HK-2 (cell line): ENCODE measurements at regions not wholly inside any gene's neighbourhood (a gene's known extent, or its start where the extent isn't known, plus 50 kb on each side); places are given as distances from the start of the nearest gene placed in this dataset.
"Not testable (repeated sequence)": the region's sequence is repeated elsewhere in the genome, so short reads cannot be mapped to it uniquely, and the experiment has no call there.

Source experiments
- DNase-seq: peaks from one replicate; pipeline ENCODE4 v3.0.0-alpha.2; 2018; ENCODE audit not compliant: unreplicated experiment

DNA sequence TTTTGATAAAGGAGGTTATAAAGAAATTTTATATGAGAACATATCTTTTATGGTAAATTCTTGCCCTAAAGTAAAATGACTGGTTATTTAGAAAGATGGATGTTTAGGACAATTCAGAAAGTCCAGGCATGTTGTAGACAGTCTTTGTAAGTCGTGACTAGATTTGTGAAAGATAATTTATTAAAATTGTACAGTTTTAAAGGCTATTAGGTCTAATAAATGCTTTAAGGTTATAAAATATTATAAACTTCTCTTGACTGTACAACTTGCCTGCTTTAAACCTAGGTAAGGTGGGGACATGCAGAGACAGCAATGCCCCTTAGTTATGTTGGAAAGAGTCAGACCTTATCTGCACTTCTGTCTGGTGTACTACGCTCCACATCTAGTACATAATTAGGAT lies 933.5 kb downstream of the SI start:
- no peak for DNase-seq

DNA sequence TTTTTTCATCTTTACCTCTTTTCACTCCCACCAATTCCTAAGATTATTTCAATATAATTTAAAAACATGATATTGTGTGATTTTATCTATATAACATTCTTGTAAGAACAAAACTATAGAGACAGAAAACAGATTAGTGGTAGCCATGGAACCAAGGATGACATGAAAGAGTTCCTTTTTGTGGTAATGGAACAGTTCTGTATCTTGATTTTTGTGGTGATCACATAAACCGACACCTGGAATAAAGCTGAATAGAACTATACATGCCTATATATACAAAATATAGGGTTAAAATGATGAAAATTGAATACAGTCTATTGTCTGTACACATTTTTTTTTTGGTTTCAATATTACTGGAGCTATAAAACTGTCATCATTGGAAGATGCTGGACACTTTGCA lies 945.4 kb downstream of the SI start:
- no peak for DNase-seq

DNA sequence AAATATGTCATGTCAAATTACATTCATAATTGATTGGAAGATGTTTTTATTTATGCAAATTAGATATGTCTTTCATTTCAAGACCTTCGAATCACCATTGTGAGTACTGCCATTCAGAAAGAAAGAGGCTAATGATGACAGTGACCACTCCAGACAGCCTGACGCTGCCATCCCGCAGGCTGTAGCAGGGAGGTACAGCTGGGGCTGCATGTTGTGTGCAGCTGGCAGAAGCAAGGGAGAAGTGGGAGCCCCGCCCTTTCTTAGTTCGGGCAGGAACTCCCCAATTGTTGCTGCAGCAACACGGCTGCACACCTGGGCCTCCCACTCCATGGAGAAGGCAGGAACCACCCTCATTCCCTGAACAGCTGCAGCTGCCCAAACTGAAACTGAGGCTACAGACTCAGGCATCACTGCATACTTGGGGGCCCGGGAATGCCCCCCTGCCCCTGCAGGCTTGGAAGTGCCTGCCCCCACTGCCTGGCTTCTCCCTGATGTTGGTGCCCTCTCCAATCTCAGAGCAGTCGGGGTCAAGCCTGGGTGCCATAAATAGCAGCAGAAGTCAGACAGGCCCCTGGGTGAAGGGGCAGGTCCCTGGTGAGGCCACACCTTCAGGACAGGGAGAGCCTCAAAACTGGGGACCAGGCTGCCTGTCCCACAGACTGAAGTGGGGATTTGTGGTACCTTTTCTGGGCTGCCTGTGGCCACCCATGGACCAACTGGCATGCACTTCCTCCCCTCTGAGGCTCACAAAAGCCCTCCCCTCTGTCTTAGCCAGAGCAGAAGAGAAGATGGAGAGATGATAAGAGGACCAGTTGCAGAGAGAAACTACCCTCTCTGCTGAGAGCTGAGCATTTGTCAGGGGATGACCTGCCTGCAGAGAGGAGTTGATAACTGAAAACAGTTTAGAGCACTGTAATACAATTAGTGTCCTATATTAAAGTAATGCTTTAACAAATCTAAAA lies 964.6 kb downstream of the SI start:
- no peak for DNase-seq

DNA sequence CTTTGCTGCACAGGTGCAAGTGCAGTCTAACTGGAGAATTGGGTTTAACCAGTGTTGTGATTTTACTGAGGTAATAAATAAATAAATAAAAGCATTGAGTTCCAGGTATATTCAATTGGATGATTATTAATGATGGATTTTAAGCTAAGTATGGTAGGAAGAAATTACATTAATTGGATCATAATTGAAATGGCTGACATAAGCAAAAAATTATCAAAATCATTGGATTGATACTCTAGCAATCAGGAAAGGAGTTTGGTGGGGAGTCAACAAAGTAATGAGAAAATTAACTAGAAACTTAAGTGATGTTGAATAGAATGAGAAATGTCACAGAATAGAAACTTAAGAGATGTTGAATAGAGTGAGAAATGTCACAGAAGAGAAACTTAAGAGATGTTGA lies 981.9 kb downstream of the SI start:
- DNase-seq: no peak

DNA sequence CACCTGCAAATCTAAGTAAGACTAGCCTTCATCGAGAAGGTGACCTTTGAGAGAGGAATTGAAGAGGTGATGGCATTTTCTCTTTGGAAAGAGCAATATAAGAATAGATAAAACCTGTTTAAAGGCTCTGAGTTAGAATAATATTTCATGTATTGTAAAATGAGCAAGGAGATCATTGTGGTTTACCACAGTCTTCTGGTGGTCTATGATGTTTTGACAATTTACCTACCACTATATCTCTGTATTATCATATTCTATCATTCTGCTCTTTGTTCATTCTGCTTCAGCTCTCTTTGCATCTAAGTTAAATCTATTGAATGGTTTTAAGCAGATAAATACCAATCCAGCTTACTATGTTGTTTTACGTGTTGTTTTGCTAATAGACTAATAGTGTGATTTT lies 982.3 kb downstream of the SI start:
- DNase-seq: no peak

DNA sequence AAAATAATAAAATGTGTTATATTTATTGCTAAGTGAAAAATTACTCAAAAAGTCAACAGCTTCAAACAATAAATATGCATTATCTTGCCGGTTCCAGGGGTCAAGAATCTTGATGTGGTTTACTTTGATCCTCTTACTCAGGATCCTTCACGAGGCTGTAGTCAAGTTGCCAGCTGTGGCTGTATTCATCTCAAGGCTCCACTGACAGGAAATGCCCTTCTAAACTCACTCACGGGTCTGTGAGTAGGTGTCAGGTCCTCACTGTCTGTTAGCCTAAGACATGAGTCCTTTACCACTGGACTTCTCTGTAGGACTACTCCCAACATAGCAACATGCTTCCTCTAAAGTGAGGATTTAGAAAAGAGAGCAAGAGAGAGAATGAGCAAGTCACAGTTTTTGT lies 983.0 kb downstream of the SI start:
- DNase-seq: no peak

DNA sequence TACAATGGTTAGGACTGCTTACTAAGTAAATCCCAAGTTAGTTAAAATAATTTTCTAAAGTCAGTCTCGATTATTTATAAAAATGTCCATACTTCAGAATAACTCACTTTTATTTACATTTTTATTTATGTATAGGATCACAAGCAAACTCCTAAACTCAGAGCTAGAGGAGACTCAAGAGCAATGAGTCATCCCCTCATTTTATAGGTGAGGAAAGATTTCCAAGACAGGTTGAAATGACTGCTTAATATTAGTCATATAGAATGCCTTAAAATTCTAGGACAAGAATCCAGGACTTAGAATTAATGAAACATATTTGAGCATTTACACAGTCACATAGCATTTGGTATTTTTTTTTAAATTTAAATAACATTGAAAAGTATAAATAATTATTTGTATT lies 983.8 kb downstream of the SI start:
- DNase-seq: no peak

DNA sequence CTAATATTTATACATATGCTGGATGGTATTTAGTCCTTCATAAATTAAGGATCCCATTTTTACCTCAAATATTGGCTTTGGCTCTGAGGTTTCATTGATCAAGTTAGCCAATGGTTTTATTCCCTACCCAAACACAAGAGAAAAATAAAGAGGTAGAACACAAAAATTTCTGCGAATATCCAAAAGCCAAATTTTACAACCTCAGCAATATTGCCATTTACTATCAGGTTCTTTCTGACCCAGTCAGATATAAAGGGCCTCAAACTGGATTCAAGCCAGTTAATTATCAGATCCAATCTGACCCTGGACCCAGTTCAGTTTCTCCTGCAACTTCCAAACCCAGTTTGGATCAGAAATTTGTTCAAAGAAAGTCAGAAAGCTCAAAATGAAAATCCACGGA lies 998.1 kb downstream of the SI start:
- no peak for DNase-seq

DNA sequence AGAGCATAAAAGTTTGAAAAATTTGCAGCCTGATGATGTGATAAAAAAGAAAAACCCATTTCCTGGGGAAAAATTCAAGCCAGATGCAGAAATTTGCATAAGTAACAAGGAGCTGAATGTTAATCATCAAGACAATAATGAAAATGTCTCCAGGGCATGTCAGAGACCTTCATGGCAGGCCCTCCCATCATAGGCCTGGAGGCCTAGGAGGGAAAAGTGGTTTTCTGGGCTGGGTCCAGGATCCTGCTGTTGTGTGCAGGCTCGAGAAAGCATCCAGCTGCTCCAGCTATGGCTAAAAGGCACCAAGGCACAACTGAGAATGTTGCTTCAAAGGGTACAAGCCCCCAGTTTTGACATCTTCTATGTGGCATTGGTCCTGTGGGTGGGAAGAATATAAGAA lies 1014.0 kb downstream of the SI start:
- DNase-seq: no peak

DNA sequence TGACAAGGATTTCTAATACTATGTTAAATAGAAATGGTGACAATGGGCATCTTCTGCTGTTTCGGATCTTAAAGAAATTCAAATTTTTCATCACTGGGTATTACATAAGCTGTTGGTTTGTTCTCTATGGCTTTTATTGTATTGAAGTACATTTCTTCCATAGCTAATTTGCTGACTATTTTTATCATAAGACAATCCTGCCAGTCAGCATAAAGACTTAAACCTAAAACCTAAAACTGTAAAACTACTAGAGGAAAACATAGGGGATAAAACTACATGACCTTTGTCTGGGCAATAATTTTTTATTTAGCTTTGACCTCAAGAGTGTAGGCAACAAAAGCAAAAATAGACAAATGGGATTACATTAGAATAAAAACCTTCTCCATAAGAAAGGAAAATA lies 1017.4 kb downstream of the SI start:
- no peak for DNase-seq

DNA sequence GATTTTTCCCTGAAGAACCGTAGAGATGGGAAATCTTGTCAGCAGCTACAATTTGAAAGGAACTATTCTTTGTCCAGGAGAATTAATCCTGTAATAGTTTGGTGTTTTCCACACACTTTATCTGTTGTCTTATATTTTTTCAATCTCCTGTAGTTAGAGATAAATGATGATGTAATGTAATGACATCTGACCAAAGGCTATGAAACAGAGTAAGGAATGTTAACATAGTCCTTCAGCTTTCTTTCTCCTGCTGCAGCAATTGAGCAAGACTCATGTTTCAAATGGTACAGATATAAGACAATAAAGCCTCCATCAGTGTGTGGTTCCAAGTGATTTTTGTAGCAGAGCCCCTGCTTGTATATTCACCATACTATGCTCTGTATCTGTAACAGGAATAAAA lies 1028.4 kb downstream of the SI start:
- DNase-seq: no peak

DNA sequence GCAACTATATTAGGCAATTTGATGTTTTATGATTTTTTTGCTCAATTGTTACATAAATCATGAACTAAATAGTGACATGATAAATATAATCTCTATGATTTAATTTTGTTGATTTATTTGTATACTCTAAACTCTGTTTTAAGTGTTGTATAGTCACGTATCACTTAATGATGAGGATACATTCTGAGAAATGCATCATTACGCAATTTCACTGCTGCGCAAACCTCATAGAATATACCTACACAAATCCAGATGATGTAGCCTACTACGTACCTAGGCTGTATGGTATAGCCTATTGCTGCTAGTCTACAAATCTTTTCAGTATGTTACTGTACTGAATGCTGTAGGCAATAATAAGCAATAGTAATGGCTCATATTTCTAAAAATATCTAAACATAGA lies 1029.8 kb downstream of the SI start:
- DNase-seq: no peak

DNA sequence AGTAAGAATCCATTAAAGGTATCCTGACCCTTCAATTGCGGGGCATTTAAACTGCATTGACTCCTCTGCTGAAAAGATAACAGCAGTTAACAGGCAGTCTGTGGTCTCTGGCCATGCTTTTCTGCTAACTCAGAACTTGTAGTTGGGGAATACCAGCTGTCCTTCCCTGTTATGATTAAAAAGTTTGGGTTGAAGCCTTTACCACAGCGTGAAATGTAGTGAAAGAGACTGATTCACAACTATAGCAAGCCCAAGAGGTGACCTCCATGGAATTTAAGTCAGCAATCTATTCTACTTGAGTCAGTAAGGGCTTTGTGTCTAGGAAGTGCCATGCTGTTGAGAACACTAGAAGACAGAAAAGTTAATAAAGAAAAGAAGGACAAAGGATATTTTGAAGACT lies 1037.3 kb downstream of the SI start:
- DNase-seq: no peak

DNA sequence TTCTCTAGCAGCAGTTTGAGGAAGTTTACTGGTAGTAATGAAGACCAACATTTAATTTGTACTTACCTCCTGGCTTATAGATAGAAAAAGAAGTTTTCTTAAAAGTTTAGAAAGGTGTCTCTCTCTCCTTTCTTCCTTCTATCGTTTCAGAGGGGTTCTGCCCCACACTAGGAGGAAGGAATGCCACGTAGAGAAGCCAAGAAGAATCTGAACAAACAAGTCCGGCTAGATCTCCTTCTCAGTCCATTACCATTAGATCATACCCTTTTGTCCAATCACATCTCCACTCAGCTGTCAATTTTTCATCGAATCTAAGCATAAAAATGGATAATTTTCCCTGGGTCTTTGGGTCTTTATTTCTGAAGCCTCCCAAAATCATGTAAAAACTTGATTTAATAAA lies 1048.1 kb downstream of the SI start:
- DNase-seq: no peak

DNA sequence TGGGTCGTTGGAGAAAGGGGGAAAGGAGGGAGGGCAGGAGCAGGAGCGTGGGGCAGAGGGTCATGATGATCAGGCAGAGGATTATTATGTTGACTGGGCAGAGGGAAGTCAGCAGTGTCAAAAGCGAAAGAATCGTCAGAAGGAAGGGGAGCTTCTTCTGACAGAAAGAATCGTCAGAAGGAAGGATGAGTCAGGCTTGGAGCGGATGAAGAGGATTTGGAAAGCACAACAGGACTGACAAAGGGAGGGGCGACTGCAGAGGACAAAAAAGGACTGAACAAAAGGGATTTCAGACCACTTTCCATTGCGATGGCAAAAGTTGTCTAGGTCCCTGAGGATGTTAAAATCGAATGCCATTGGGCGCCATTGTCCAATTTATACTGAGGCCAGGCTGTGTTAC lies 1053.5 kb downstream of the SI start:
- no peak for DNase-seq

DNA sequence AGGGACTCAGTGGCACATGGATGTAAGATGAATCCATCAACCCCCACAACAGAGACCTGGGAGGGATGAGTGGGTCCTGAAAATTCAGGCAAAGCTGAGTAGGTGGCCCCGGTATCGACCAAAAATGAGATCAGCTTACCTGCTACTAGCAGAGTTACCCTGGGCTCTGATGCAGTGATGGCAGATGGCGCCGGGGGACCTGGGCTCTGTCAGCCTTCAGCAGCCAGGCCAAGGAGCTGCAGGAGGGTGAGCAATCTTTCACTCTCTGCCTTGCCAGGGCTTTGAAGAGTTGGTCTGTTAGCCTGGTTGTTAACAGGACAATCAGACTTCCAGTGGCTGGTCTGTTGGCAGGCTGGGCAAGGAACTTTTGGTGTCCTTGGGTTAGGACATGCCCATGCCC lies 1054.8 kb downstream of the SI start:
- DNase-seq: no peak

DNA sequence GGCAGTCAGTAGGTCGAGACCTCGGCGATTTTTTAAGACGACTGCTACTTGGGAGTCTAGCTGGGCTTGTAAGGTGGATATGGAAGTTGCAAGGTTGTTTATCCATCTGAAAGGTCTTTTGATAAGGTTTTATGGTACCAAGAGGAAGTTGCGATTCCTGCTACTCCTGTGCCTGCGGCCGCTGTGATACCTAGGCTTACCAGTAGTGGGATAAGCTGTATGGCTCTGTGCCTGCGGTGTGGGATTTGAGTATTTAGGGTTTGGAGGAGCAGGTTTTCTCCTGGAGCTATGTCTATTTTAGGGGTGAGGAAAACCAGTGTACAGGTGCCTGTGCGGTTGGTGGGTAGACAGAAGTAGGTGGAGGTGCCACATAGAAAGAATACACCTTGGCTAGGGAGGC lies 1059.8 kb downstream of the SI start:
- DNase-seq: no peak

DNA sequence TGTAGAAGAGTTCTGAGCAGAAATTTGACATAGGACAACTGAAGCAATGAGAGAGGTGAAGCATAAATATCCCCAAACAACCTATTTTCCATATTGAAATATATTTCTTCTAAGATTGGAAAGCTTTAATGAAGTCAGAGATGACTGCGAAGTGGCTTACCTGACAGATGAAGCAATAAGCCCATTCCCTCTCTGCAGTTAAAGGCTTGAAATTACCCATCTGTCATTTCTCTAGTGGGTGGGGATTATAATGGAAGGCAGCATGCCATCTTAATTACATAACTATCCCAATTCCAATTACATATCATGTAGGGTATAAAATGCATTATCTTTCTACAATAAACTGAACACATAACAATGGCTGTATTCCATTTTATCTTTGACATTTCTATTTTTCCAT lies 1070.5 kb downstream of the SI start:
- DNase-seq: no peak

DNA sequence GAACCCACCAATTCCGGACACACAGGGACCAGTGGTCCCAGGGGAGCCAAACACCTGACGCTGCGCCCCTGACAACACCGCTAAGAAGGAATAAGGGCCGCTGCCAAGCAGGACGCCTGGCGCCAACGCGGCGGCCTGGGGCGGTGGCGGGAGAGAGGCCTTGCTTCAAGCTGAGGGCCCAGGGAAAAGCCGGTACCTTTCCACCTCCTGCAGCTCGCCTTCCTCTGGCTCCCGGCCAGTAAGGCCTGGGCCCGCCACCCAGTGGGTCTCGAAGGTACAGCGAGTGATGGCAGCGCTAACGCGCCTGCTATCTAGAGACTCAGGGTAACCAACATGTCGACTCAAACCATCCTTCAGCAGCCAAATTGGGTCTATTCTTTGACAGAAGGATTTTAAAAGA lies 1074.1 kb downstream of the SI start:
- no peak for DNase-seq

DNA sequence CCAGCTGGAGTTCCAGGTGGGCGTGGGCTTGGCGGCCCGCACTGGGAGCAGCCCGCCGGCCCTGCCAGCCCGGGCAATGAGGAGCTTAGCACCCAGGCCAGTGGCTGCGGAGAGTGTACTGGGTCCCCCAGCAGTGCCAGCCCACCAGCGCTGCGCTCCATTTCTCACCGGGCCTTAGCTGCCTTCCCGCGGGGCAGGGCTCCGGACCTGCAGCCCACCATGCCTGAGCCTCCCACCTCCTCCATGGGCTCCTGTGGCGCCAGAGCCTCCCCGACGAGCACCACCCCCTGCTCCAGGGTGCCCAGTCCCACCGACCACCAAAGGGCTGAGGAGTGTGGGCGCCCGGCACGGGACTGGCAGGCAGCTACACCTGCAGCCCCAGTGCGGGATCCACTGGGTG lies 1075.3 kb downstream of the SI start:
- DNase-seq: not testable (repeated sequence)

DNA sequence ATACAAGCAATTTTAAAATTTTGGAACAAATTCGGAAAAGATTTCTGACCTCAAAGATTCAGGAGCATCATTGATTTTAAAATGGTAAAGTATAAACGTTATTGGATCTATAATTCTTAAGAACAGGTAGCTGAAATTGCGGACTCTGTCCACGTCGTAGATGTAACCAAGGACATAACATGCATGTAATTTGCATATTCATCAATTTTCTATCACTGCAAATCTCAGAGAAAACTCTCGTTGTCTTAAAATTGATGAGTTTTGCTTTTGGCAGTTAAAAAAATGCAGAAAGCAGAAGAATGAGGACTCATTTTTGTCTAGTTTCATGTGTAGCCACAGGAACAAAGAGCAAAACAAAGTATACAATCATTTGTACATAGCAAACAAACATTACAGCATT lies 1094.4 kb downstream of the SI start:
- no peak for DNase-seq

DNA sequence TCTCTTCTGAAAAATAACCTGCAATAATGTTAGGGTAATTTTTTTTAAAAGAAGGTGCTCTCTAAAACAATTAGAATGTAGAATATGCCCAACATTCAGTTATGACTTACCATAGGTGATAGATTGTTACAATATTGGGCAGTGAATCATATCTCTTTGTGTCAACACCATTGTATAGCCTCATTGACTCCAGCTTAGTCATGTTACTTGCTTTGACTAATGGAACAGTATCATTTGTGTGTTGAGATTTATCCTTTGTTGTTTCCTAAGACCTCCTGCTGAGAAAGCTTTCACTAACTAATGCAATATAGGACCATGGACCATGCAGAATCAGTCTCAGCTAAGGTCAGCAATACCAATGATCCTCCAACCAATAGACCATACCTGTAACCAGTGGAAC lies 1106.4 kb downstream of the SI start:
- DNase-seq: no peak

DNA sequence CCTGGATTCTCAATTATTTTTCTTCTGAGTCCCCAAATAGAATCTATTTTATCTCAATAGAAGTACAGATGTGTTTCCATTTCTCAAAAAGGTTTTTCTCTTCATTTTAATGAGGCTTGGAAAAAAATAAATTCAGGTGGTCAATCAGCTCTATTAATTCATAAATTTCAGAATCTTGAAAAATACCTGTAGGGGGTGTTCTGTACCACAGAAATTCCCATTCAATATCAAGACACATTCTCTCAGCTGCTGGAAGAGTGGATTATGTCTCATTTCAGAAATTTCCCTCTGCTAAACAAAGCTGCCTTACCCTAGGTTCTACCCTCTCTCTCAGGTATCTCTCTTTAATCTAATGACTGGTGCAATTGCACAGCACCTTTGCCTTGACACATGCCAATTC lies 1121.2 kb downstream of the SI start:
- DNase-seq: no peak

DNA sequence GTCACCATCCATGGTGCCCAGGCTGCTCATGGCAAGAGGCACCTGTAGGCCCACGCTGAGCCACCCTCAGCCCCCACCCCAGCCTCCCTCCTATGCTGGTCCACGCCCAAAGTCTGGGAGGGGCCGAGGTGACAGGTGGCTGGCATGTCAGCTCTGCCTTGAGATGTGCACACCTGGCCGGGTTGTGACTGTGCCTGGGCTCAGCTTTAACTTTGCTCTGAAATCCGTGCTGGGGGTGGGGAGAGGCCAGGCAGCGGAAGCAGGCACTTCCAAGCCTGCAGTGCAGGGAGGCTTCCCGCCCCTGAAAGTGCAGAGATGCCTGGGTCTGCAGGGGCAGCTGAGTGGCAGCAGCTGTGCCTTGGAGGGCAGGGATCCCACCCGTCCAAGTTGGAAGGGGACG lies 1124.8 kb downstream of the SI start:
- DNase-seq: no peak
